Thyroid gland (tissue), 4 donors: ENCODE measurements at regions not wholly inside any gene's neighbourhood (a gene's known extent, or its start where the extent isn't known, plus 50 kb on each side); places are given as distances from the start of the nearest gene placed in this dataset.

Source experiments
- CTCF ChIP-seq, 6 experiments: fragments of 200-600 bp in 3 of 6; fragments of 450-650 bp in 3 of 6; sonication (generic) in 3 of 6; IDR thresholded peaks; one replicate each; pipeline ENCODE4 v1.5.1; 2016 to 2019; ENCODE audit warnings: antibody characterized with exemption in 6 of 6, mild to moderate bottlenecking in 2 of 6, inconsistent platforms in 1 of 6, moderate library complexity in 1 of 6
- POLR2A ChIP-seq, 2 donors: fragments of 450-650 bp; IDR thresholded peaks; one replicate each; pipeline ENCODE4 v1.6.1; 2017; ENCODE audit warnings: antibody characterized with exemption in 2 of 2, mild to moderate bottlenecking in 2 of 2, moderate library complexity in 1 of 2

GRCh38 chr5:44233691-44234090, 155.5 kb downstream of the FGF10 start:
- TF ChIP-seq CTCF (IDR thresholded peaks at IDR 0.05) = no peak
- TF ChIP-seq POLR2A (IDR thresholded peaks at IDR 0.05) = no peak
